Activated CD4-positive, alpha-beta T cell treated with anti-CD3 and anti-CD28 coated beads, Interleukin-2, amount 50 U/mL, for 16 hours (primary cell): ENCODE measurements at regions not wholly inside any gene's neighbourhood (a gene's known extent, or its start where the extent isn't known, plus 50 kb on each side); places are given as distances from the start of the nearest gene placed in this dataset.
A peak's percentile ranks its signal among the peaks of the same experiment; 100 is the strongest.
"Not testable (repeated sequence)": the region's sequence is repeated elsewhere in the genome, so short reads cannot be mapped to it uniquely, and the experiment has no call there.

Experiments
- DNase-seq: peaks from one replicate; pipeline ENCODE4 v3.0.0-alpha.2; 2020

DNA sequence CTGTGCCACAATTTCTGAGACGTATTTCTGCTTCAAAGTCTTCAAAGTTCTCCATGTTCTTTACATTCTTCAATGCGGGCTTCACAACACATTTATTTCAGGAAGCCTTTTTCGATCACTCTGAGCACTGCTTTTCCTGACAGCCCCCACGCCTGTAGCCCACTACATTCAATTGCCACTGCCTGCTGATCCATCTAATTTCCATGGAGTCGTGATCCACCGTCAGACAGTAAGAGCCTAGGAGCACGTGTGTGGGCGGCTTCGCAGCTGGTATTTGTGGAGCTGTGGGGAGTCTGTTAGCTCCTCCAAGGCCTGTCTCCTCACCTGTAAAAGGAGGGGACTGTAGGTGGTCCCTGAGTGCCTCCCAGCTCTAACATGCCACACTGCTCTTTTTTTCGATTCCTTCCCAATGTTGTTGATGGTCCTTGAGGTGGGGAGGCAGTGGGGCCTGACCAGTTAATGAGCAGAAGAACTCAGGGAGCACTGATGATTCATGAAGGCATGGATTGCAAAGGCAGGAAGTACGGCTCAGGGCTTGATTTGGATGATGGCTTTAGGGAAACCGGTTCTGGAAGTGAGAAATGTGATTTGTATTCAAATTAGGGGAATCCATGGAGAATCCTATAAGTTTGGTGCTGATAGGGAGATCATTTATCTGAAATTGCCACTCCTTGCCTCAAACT, 401.1 kb upstream of the PODXL start:
- no peak for DNase-seq

DNA sequence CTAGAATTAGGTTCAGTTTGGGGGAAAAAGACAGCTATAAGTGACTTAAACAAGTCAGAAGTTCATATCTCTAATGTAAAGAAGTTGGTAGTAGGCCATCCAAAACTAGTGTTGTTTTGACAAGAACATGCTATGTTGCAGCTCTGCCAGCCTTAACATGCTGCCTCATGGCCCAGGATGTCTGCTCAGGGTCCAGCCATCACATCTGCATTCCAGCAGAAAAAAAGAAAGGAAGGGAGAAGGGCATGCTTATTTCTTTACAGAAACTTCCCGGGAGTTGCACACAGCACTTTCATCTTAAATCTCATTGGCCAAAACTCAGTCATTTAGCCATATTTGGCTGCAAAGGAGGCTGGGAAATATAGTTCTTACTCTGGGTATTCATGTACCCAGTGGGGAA, 400.4 kb upstream of the PODXL start:
- no peak for DNase-seq

DNA sequence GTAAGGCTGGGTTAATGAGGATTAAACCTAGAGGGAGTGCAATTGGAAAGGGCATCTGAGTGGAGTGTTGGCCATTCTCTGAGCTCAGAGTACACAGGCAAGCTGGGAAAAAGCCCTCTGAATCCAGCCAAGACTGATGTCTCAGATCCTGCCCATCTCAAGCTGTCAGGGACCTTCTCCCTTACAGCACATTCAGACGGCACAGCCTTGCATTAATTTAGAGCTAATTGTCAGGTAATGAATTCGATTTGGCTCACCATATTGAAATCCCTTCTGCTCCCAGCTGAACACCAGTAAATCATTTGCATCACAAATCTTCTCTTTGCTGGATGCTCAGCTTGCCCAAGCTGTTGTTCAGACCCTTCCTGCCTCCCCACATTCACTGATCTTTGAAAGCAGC, 399.3 kb upstream of the PODXL start:
- DNase-seq: no peak

DNA sequence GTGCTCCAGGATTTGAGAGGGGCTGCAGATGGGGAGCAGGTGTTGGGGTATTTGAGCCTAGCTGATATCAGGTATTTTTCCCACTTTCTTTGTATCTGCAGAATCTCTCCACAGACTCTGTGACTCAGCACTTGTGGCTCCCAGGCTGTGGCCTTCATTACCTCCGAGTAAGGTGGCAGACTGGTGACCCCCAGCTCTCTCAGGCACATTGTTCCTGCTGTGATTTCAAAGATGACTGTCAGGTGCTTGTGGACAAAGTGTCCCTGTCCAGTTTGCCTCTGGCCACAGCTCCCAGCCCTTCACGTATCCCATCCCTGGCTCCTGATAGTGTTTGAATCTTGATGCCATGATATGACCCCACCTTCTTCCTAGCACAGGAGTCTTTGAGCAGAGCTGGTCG, 396.8 kb upstream of the PODXL start:
- DNase-seq: no peak

DNA sequence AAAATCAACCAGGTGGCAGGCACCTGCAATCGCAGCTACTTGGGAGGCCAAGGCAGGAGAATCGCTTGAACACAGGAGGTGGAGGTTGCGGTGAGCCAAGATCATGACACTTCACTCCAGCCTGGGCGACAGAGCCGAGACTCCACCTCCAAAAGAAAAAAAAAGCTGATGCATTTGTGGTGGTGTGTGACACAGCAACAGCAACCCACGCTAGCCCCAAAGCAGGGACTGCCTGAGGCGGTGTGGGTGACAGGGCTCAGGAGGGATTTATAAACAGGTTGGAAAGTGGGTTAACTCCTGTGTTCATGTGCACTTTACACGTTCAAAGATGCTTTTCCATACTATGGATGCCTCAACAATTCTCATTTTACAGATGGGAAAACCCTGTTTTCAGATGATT, 395.9 kb upstream of the PODXL start:
- no peak for DNase-seq

DNA sequence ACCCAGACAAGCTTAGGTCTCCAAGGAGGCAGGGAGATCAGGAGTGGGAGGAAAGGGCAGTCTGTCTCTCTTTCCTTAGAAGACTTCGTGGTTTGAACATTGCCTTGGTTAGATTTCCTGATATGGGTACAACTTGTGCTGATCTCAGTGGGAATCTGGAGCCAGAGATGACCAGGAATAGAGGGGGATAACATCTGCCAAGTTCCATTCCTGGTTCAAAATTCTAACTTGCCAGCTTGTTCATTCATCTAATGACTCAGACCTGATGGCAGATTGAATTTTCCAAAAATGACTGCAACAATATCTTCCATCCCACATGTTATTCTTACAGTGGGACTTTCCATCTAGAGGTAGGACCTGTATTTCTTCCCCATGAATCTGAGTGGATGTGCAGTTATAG, 394.3 kb upstream of the PODXL start:
- no peak for DNase-seq

DNA sequence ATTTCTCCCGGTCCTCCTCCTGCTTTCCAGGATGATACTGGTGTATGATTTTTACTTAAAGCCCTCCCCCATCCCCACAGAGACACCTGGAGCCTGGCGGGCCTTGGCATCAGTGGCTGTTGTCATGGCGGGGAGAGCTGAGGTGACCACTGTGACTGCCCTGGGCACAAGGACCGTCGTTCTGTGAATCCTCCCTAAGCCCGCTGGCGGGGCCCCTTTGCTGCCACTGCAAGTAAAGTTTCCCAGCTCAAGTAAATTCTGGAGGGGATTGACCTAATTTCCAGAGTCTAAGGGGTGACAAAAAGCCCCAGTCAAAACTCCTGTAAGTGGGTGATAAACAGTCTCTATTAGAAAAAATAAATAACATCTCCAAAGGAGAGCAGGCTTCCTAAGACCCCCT, 393.2 kb upstream of the PODXL start:
- no peak for DNase-seq

DNA sequence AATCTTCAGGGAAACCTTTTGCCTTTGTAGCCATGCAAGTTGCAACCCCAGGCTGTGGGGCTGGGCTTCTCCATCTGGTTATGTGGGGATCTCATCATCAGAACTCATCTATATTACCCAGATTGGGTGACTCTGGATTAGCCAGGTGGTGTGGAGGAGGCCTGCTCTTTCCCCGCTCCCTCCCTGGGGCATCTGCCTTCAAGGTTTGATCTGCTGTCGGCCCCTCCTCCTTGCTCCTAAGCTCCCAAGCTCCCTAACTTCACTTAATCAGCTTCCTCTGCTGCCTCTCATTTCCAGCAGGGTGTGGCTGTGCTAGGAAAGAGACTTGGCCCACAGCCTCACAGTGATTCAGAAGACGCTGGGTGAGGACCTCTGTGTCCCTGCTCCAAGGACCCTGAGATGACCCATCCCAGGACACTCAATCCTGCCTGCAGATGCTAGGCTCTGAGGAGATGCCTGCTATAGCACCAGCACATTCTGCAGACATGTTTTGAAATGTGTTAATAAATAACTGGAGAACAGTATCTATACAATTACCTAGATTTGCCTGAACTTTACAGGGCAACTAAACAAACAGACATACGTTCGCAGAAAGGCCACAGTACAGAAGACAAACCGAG, 392.1 kb upstream of the PODXL start:
- no peak for DNase-seq

DNA sequence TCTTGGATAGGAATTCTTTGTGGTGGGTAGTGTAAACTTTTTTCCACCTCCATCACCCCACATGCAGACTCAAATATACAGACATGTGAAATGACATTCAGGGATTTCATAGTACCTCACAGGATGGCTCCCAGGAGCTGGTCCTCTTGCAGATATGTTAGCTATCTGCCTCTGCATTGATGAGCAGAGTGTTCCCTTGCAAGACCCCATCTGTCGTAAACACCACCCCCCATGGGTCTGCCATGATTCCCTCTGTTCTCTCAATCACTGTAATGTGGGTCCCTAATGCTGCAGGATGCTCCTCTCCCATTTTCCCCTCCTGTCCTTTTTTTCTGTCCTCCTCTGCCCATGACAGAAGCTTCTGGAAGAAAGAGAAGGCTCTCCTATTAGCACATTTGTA, 391.2 kb upstream of the PODXL start:
- DNase-seq: no peak

DNA sequence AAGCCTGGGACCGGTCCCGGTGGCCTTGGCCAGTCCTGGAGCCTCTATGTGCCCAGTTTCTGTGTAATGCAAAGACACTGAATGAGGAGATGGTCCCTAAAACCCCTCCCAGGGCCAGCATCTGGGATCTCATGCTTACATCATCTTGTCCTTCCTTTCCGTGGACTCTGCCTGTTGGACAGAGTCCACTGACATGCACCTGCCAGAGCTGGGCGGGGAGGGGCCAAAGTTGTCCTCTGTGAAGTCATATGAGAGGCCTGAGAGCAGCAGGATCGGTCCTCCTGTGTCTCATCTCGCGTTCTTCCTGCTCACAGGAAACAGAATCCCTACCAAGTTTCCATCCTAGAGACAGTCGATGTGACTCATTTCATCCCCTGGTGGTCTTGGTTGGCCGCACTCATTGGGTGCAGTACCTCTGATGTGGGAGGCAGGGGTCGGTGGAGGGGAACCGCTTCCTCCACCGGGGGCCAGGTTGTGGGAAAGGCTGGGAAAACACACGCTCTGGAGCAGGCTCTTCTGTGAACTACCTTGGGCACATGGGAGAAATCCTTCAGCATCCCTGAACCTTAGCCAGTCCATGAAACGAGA, 389.6 kb upstream of the PODXL start:
- no peak for DNase-seq

DNA sequence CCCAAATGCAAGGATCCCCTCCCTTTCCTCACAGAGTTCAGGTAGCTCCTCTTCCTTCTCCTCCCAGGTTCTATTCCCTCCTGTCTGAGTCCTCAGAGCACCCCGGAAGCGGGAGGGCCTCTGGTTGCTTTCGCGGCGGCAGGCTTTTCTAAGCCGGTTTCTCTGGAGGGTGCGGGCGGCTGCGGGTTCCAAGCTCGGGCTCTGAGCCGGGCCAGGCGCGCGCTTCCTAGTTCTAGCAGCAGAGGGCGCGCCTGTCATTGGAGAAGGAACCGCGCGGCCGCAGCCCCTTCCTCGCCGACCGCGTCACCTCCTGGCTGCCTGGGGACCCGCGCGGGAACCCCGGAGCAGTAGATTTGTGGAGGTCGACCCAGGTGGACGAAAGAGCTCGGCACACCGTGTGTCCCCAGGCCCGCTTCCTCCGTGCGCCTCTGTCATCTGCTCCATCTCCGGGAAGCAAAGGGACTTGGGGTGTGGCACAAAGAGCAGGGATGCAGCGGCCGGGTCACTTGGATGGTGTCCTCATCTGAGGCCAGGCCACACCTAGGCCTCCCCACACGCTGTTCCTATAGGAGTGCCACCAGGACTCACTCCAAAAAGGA, 389.0 kb upstream of the PODXL start:
- peak; percentile 30 for DNase-seq

DNA sequence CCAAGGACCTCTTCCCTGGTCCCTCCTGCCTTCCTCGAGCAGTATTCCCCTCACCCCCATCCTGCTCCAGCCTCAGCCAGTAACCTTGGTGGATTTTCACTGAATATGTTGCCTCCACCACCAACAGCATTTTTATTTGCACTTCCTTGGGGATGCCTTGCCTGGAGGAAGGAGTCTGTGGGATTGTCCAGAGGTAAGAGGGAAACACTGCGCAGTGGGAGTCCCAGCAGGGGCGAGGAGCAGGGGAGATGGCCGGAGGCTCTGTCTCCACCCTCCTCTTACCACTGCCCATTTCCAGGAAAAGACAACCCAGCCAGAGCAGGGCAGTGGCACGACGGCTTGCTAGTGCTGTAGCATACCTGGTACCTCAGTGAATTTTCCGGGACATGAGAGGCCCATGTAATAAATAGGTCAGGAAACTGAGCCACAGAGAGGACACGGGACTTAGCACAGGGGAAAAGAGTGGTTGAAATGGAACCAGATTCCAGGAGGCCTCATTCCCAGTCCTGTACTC, 388.2 kb upstream of the PODXL start:
- no peak for DNase-seq

DNA sequence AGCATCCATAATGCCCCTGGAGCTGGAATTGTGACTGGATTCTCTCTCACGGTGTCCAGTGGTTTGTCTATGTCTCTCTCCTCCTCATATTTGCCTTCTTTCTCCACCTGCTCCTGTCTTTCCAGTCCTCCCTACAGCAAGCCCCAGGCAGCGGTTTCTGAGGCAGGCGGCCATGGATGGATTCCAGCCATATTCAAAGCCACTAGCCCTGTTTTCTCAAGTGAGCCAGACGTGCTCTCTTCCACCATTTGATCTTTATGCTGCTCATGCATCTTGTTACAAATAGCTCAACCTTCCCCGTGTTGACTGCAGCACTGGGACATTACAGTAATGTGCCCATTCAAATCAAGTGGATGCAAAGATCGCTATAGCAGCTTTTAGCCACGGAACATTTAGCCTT, 387.2 kb upstream of the PODXL start:
- DNase-seq: no peak

DNA sequence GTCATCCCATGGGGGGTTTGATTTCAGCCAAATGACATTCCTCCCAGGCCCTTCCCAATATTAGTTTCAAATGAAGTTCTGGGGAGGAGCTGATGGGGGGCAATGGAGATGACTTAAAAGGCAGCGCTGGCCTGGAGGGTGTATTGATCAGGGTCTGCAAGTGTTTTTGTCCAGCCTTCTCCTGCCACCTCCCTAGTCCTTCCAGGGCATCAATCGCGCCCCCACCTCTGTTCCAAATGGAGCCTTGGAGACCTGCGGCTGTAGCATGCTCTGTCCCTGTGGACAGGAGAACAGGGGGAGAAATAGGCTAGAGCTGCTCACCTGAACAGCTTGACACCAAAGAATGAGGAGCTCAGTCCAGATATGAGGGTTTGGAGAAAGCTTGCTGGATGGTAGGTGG, 386.8 kb upstream of the PODXL start:
- no peak for DNase-seq

DNA sequence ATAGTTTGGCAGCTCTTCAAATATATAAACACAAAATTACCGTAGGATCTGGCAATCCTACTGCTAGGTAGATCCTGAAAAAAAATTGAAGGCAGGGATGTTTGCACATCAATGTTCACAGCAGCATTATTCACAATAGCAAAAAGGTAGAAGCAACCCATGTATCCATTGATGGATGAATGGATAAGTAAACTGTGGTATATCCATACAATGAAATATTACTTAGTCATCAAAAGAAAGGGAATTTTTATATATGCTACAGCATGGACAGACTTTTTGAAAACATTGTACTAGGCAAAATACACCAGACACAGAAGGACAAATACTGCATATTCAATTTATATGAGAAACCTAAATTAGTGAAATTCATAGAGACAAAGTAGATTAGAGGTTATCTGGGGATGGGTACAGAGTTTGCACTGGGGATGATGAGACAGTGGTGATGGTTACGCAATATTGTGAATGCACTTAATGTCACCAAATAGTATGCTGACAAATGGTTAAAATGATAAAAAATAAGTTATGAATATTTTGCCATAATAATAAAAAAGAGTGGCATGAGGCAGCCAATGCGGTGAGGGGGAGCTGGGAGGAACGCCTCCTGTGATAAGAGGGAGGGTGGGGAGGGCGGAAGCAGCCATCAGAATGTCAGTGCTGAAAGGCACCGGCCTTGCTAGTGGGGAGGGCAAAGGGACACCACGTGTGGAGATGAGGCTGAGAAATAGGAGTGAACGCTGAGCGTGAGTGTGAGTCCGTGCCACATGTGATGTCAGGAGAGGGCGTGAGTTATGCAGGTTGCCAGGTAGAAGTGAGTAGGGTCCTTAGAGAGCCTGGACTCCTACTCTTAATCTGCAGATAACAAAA, 386.1 kb upstream of the PODXL start:
- no peak for DNase-seq

DNA sequence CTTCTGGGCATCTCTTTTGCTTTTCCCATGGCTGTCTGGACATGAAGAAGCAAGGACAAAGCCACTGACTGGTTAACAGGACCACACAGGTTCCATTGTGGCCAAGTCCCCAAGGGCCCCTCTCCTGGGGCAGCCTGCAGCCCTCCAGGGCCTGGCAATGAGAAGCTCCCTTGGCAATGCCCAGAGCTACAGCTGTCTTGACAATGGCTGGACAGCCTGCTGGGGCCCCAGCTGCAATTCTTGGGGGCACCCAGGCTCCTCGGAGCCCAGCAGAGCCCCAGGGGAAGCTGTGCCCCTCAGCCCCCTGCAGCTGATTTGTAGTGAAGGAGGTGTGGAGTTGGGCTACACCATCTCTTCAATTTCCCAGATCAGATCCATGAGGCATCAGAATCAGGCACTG, 384.9 kb upstream of the PODXL start:
- no peak for DNase-seq

DNA sequence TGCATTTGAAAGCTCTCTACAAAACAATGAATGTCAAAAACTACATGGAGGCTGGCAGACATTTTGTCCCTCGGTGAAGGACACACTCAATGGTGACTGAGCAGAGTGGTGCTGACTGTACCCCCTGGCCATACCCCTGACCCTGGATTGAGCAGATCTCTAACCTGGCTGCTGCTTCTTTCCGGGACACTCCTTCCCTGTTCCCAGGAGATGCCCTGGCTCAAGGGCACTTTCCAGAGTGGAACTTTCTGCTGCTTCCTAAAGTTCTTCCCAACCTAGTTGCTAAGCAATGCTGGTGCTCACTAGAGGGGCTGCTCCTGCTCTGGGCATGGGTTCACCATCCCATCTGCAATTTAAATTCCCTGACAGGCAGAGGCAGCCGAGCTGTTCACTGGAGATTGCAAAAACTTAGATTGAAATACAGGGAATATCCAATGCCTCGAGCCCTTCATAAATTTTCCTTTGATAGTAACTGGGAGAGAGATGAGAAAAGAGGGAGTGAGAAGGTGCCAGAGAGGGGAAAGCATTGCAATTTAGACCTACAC, 384.3 kb upstream of the PODXL start:
- no peak for DNase-seq

DNA sequence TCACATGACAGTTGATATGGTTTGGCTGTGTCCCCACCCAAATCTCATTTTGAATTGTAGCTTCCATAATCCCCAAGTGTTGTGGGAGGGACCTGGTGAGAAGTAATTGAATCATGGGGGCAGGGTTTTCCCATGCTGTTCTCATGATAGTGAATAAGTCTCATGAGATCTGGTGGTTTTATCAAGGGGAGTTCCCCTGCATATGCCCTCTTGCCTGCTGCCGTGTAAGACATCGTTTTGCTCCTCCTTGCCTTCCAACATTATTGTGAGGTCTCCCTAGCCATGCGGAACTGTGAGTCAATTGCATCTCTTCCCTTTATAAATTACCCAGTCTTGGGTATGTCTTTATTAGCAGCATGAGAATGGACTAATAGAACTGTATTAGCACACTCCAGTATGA, 382.4 kb upstream of the PODXL start:
- DNase-seq: not testable (repeated sequence)

DNA sequence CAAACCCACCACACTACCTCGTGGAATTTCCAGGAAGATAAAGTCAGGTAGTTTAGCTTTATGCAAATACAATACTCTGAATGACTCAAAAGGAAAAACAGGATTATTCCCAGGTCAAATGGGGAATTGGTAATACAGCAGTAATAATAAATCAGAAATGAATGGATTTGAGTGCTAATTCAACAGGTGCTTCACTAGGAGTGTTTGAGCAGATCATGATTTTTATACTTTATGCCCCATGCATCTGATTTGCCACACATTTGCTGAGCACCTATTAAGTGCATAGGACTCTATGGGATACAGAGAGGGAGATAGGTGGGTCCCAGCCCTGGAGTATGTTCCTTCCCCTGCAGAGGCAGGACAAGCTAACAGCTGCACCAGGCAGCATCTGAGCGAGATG, 381.4 kb upstream of the PODXL start:
- no peak for DNase-seq

DNA sequence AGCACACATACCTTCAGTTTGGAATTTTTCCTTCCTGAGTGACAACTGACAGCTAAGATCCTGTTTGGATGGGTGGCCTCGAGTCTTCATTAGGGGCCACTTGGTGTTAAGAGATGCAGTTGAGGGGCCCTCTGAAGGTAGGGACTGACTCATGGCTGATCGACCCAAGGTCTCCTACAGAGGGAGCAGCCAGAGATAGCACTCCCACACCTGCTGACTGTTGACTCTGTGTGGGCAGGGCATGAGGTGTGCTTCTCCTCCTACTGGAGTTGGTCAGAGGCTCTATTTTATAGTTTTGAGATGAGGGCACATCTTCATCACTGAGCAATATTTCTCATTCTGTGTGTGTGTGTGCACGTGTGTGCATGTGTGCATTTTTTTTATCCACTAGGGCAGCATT, 378.8 kb upstream of the PODXL start:
- DNase-seq: no peak

DNA sequence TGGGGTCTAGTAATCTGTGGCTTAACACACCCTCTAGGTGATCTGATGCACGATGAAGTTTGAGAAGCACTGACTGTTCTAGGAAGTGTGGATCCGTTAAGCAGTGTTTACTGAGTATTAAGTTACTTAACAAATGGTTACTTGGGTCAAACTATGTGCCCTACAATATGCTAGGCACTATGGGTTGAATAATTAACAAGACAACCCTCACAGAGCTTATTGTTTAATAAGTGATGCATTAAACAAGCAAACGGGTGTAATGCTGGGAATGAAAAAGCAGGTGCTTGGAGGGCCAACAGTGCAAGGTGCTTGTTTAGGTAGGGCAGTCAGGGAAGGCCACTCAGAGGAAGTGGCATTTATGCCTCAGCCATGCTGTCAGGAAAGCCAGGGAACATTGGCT, 378.0 kb upstream of the PODXL start:
- DNase-seq: no peak

DNA sequence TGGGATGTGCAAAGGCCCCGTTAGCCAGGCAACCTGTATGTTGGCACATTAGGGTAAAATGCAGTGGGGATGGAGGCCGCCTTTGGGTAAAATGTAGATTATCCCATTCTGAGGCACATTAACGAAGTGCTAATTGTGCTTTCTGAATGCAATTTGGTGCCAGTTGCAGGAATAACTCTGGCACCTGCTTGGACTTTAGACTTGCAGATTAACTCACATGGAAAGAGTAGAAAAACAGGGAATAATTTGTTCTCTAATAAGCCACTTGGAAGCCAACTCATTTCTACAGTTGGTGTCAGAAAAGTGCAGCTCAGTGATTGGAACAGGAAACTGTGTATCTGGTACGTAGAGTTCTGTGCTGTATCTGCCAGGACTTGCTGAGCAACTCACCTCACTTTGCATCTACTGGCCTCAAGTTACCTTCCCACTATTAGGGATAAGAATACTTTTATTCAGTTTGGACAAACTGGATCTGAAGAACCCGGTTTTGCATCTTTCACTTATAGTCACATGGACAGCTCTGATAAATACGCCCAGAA, 377.4 kb upstream of the PODXL start:
- DNase-seq: no peak

DNA sequence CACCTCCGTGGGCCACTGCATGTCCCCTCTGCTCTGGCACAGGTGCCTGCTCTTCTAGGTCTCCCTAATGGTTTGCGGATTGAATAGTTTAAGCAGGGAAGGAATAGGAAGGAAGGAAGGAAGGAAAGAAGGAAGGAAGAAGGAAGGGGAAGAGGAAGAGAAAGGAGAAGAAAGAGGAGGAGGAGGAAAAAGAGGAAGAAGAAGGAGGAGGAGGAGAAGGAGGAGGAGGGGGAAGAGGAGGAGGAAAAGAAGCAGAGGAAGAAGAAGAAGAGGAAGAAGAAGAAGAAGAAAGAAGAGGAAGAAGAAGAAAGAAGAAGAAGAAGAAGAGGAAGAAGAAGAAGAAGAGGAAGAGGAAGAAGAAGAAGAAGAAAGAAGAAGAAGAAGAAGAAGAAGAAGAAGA, 376.8 kb upstream of the PODXL start:
- not testable (repeated sequence) for DNase-seq
